Upper lobe of right lung (tissue), 1 donor: ENCODE measurements at regions not wholly inside any gene's neighbourhood (a gene's known extent, or its start where the extent isn't known, plus 50 kb on each side); places are given as distances from the start of the nearest gene placed in this dataset.

Source experiments
- ATAC-seq: fragments of 200-7000 bp; cut with Tn5 transposase; one replicate; pipeline ENCODE4 v1.9.1; 2020; ENCODE audit warnings: mild to moderate bottlenecking, moderate library complexity
- DNase-seq: peaks from one replicate; pipeline ENCODE4 v3.0.0-alpha.2; 2020
- H3K27ac ChIP-seq: fragments of 200-600 bp; one replicate; pipeline ENCODE4 v1.8.0; 2022
- H3K27me3 ChIP-seq: fragments of 200-600 bp; one replicate; pipeline ENCODE4 v1.8.0; 2022; ENCODE audit warnings: mild to moderate bottlenecking
- H3K36me3 ChIP-seq: fragments of 200-600 bp; one replicate; pipeline ENCODE4 v1.8.0; 2022
- H3K4me1 ChIP-seq: fragments of 200-600 bp; one replicate; pipeline ENCODE4 v1.8.0; 2022
- H3K4me3 ChIP-seq: fragments of 200-600 bp; one replicate; pipeline ENCODE4 v1.8.0; 2022; ENCODE audit warnings: mild to moderate bottlenecking
- H3K9me3 ChIP-seq: fragments of 200-600 bp; one replicate; pipeline ENCODE4 v1.8.0; 2022
- intact Hi-C: fragments of 100-400 bp; cut with DNase I; formaldehyde crosslinking; loops from one replicate; pipeline ENCODE4 v1.11.0; 2022
- TF ChIP-seq, protein P1 (sequence below): fragments of 200-600 bp; IDR thresholded peaks from one replicate; pipeline ENCODE4 v1.8.0; 2022; ENCODE audit warnings: antibody characterized with exemption
- donor health status: DM: no; HTN: yes; CAD: no; lungs with severe emphysema.

DNA sequence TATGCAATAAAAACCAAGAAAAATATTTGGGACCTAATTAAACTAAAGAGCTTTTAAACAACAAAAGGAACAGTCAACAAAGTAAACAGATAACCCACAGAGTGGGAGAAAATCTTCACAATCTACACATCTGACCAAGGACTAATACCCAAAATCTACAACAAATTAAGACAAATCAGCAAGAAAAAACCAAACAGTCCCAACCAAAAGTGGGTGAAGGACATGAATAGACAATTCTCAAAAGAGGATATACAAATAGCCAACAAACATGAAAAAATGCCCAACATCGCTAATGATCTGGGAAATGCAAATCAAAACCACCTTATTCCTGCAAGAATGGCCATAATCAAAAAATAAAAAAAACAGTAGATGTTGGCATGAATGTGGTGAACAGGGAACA lies 250.1 kb downstream of the C1D start:
- Histone ChIP-seq H3K27ac (no peak overlapping the region), H3K4me1 (no peaks in the 10 kb centered on the region), H3K36me3 (no peaks in the 10 kb centered on the region), H3K27me3 (no peaks in the 10 kb centered on the region), H3K4me3 (no peak overlapping the region), H3K9me3 (no peaks in the 10 kb centered on the region)
- DNase-seq (no peak), ATAC-seq (no peak)
- TF ChIP-seq, protein P1, sequence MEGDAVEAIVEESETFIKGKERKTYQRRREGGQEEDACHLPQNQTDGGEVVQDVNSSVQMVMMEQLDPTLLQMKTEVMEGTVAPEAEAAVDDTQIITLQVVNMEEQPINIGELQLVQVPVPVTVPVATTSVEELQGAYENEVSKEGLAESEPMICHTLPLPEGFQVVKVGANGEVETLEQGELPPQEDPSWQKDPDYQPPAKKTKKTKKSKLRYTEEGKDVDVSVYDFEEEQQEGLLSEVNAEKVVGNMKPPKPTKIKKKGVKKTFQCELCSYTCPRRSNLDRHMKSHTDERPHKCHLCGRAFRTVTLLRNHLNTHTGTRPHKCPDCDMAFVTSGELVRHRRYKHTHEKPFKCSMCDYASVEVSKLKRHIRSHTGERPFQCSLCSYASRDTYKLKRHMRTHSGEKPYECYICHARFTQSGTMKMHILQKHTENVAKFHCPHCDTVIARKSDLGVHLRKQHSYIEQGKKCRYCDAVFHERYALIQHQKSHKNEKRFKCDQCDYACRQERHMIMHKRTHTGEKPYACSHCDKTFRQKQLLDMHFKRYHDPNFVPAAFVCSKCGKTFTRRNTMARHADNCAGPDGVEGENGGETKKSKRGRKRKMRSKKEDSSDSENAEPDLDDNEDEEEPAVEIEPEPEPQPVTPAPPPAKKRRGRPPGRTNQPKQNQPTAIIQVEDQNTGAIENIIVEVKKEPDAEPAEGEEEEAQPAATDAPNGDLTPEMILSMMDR = no peak
- intact Hi-C loops = no loop called here

DNA sequence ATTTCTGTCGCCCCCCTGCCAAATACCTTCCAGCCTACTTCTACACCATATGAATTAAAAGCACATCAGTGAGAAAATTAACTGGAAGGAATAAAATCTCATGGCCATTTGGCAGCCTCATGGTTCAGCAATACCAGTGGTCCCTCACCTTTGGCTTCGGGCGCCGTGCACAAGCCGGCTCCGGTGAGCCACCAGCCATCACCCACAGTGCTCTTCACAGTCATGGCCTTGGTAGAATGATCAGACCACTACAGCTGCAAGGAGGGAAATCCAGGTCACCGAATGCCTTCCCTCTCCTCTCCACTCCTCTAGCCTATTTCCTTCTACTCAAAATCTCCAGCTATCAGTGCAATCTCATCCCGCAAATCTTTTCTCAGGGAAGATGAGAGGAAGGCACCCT lies 239.1 kb downstream of the C1D start:
- H3K36me3 ChIP-seq = no peaks in the 10 kb centered on the region
- ATAC-seq (no peak), DNase-seq (no peak)
- no peak overlapping the region for H3K27ac ChIP-seq
- H3K4me3 ChIP-seq = no peak overlapping the region
- no peaks in the 10 kb centered on the region for H3K4me1 ChIP-seq
- intact Hi-C loops = no loop called here
- H3K9me3 ChIP-seq = no peaks in the 10 kb centered on the region
- TF ChIP-seq, protein P1 = no peak
- no peaks in the 10 kb centered on the region for H3K27me3 ChIP-seq

DNA sequence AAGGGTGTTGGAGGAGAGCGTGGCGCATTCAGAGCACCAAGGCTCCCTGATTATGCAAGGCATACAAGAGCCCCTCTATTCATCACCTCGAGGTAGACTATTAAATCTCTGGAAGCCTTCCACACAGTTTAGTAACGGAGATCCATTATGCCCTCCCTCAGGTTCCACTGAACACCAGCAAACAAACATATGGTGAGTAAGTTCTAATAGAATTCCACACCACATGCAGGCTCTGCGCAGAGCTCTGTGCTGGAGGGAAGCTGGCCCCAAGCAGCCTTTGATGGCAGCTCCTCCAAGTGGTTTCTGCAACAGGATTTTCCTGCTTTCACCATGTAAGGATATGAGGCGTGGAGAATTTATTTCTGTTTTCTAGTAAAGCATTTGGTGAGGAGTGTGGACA lies 238.6 kb downstream of the C1D start:
- TF ChIP-seq, protein P1 = no peak
- ATAC-seq = no peak

DNA sequence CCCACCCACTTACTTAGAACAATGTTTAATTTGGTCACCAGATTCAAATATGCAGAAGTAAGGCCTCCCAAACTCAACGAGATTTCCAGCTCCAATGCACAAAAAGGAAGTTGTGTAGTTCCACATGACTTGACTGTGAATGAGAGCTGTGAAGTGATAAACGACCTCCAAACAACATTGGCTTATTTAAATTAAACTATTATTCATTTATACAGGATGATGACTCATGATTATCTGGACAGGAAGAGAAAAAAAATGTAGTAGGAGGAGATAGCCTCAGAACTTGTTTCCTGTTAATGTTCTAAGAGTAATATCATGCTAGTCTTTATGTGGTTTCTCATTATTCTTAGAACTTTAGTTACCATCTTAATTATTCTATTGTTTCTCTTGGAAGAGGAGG lies 237.3 kb downstream of the C1D start:
- Histone ChIP-seq H3K4me1 (no peaks in the 10 kb centered on the region), H3K36me3 (no peaks in the 10 kb centered on the region), H3K4me3 (no peak overlapping the region), H3K27ac (no peak overlapping the region), H3K27me3 (no peaks in the 10 kb centered on the region), H3K9me3 (no peaks in the 10 kb centered on the region)
- no peak for DNase-seq
- TF ChIP-seq, protein P1 = no peak
- intact Hi-C loops = no loop called here
- ATAC-seq = no peak

More for the DNA sequence above, 238.6 kb downstream of the C1D start:
- no peak for DNase-seq
- Histone ChIP-seq H3K9me3 (no peaks in the 10 kb centered on the region), H3K4me3 (no peak overlapping the region), H3K27me3 (no peaks in the 10 kb centered on the region), H3K36me3 (no peaks in the 10 kb centered on the region), H3K4me1 (no peaks in the 10 kb centered on the region), H3K27ac (no peak overlapping the region)
- intact Hi-C loops = no loop called here

DNA sequence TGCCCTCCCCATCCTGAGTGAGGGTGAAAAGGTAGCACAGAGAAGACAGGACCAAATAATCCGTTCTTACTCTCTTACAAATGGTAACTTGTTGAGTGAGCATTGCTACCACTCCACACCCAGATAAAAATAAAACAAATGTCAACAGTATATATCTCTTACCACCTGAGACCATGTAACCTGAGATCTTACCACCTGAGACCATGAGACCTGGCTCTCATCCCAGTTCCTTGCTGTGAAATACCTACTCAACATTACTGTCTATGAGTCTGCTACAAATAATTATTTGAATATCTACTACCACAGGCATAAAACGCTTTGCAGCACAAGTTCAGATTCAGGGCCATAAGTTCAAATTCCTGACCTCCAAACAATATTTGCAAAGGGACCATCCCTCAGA lies 234.7 kb downstream of the C1D start:
- H3K4me1 ChIP-seq = no peaks in the 10 kb centered on the region
- no peaks in the 10 kb centered on the region for H3K27me3 ChIP-seq
- H3K9me3 ChIP-seq = no peaks in the 10 kb centered on the region
- DNase-seq (no peak), ATAC-seq (no peak)
- intact Hi-C loops = no loop called here
- H3K27ac ChIP-seq = no peak overlapping the region
- H3K36me3 ChIP-seq = no peaks in the 10 kb centered on the region
- no peak overlapping the region for H3K4me3 ChIP-seq
- TF ChIP-seq, protein P1 = no peak

DNA sequence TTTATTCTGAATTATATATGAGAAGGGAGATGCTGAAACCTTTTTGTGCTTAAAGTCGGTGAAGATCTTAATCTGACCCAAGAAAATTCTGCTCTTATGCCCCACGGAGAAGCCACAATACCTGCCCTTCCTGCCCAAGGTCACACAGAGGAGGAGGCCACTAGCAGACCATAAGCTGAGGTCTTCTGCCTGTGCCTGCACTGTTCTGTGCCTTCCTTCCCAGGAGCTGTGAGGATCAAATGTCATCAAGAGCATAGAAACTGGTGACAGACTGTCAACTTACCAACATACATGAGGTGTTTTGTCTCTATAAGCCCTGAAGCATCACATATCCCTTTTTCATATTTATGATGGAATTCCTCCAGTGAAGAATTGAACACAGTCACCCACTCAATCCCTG lies 233.3 kb downstream of the C1D start:
- Histone ChIP-seq H3K27me3 (no peaks in the 10 kb centered on the region), H3K4me3 (no peak overlapping the region), H3K27ac (no peak overlapping the region), H3K36me3 (no peaks in the 10 kb centered on the region), H3K4me1 (no peaks in the 10 kb centered on the region), H3K9me3 (no peaks in the 10 kb centered on the region)
- intact Hi-C loops = no loop called here
- no peak for ATAC-seq
- DNase-seq = no peak
- TF ChIP-seq, protein P1 = no peak
